ENCODE measurements at regions not wholly inside any gene's neighbourhood (a gene's known extent, or its start where the extent isn't known, plus 50 kb on each side); places are given as distances from the start of the nearest gene placed in this dataset.

- TF ChIP-seq SUZ12 (IDR thresholded peaks at IDR 0.05; ENCODE audit: extremely low read depth, insufficient read depth, insufficient read length), result no peak
- no peak for TF ChIP-seq ZNF274 (IDR thresholded peaks at IDR 0.05; ENCODE audit: low read depth, low read length)
Measured at GRCh38 chr4:79645942-79646341, 237.9 kb upstream of the GK2 start.
